ENCODE measurements at regions not wholly inside any gene's neighbourhood (a gene's known extent, or its start where the extent isn't known, plus 50 kb on each side); places are given as distances from the start of the nearest gene placed in this dataset.
"Not testable (repeated sequence)": the region's sequence is repeated elsewhere in the genome, so short reads cannot be mapped to it uniquely, and the experiment has no call there.

DNA sequence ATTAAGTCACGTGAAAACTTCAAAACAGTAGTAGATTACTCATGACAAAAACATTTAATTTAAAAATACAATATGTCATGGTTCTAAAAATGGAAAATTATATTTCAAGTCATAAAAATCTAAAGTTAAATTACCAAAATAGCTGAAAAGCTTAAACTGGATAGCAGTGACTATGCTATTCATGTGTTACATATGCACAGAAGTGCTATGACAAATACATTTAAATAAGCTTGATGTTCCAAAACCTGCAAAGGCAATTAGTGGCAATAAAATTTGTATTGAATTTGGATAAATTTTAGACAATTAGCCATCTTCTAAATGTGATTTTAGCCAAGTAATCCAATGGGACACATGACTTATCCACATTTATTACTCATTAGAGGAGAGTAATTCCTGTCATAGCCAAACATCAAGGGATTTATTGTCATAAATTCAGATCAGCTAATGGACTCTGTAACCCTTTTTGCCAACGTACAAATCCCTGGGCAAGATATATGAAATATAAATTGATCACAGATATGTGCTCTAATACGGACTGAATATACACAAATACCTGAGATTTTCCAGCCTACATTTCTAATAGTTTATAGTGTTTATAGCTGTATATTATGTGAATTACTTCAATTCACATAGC, 419.4 kb downstream of the ISL1 start:
- no peak for DNase-seq (ENCODE audit: low read depth in 2 of 2)

DNA sequence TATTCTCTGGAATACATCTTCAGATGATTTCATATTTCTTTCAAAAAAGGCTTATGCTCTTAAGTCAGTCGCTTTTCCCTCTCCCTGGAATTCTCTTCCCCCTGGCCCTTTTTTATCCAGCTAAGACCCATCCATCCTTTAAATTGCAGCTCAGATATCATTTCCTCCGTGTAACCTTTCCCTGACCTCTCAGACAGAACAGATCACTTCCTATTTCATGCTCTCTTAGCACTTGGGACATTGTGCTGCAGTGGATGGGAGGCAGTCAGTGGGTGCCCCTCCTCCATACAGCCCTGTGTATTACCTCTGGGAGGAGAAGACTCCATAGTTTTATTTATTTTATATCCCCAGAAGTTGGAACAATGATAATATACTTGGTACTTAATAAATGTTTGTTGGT, 423.4 kb downstream of the ISL1 start:
- no peak for DNase-seq (ENCODE audit: low read depth in 2 of 2)

DNA sequence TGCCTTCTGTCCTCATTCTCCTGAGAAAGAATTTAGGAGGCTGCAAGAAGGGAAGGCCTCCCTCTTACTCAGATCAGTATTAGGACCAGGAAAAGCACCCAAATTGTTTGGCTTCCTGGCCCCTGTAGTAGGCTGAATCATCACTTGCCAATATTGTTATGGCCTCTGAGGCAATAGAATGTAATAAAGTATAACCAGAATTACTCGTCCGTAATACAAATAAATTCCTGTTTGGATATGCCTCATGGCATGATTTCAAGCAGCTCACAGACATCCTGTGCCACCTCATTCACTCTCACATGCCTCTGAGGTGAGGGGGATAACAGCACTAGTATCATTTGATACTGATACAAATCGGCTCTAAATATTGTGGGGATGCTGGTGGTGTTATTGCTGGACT, 427.3 kb downstream of the ISL1 start:
- DNase-seq (ENCODE audit: low read depth in 2 of 2), result peak in 1 of 2 donors; percentile 6

DNA sequence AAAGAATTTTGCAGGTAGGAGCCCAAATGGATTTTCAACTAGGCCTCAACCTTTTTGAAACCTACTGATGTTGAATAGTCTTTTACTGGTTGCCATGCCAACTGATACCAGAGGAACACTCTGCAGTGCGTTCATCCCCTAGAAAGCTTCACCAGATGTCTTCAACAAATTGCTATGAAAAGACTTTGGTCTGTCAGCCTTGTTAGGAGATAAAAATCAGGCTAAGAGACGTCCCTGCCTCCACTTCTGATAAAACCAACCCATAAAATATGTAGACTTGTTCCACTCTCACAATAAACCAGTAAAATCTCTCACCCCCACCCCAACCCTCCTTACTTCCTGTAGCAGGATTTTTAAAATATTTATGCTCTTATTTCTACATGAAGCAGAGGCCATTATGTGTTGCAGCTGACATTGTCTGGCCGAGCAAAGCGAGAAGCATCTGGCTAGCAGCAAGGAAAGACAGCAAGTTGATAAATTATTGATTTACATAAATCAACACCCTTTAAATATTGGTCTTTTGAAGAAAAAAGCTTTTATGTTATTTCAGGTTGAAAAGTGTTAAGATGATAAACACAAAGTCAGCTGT, 428.7 kb downstream of the ISL1 start:
- no peak for DNase-seq (ENCODE audit: low read depth in 2 of 2)

DNA sequence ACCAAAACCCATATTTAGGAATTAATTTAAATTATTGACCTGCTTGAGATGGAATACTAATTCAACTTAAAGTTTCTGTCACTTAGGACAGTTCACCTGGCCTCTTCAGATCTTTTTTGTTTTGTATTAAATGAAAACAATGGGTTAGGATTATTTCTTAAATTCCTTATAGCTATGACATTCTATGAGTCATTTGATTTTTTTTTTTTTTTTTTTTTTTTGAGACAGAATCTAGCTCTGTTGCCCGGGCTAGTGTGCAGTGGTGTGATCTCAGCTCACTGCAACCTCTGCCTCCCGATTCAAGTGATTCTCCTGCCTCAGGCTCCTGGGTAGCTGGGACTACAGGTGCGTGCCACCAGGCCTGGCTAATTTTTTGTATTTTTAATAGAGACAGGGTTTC, 431.6 kb downstream of the ISL1 start:
- DNase-seq (ENCODE audit: low read depth in 2 of 2), result not testable (repeated sequence)

DNA sequence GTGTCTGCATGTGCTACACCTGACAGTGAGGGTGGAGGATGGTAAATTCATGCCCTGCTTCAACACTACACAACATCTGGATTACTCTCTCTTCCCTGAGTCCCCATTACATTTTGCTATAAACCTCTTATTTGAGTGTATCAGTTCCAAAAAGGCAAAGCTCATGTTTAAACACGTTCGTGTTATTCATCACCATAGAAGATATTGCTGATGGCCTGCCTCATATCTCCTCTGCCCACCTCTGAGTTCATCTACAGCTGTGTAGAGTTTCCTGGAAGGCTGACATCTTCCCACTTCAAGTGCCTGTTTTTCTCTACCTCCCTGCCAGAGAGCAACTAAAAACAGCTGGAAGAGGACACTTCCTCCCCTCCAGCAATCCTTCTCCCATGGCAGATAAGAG, 433.2 kb downstream of the ISL1 start:
- no peak for DNase-seq (ENCODE audit: low read depth in 2 of 2)

DNA sequence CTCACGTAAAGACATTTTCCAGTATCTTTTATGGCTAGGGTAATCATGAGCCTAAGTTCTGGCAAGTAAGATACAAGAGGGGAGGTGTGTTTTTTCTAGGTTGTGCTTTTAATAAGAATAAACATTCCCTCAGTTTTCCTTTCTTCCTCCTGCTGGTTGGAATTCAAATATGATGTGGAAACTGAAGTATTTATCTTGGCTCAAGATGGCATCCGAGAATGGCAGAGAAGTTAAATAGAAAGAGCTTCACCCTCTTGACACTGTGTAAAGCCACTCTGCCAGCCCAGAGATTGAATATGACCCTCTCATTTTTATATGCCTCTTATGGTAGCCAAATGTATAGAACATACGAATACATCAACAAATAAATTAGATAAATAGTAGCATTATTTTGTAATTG, 438.4 kb downstream of the ISL1 start:
- DNase-seq (ENCODE audit: low read depth in 2 of 2), result no peak

DNA sequence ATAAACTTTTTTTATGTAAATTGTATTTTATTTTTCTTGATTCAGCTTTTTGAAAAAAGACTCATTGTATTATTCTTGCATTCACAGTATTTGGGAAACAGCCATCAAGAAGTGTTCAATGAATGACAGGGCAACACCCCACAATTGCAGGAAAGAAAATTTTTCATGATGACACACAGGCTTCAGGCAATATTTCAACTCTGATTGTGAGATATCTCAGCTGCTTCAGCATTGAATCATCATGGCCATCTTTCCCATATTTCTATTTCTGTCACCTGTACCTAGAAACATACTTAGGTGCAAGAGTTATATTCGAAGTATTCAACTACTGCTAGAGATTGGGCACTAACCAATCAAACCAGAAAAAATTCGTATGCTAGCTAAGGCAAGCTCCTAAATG, 446.0 kb downstream of the ISL1 start:
- no peak for DNase-seq (ENCODE audit: low read depth in 2 of 2)

DNA sequence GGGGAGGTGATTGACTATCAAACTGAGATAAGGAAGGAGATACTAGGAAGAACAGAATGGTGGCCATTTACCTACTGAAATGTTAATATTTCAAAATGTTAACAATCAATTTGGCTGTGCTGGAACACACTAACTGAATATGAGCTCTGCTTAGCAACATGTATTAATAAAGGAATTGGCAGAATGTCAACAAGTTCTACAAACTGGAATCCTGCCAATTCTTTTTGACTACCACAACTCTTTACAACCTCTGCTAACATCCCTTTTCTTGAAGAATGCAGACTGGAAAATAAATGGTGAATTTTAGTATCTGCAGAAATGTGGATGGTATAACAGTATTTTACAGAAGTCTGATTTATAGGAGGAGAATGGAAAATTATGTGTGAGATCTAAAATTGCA, 446.4 kb downstream of the ISL1 start:
- DNase-seq (ENCODE audit: low read depth in 2 of 2), result no peak

DNA sequence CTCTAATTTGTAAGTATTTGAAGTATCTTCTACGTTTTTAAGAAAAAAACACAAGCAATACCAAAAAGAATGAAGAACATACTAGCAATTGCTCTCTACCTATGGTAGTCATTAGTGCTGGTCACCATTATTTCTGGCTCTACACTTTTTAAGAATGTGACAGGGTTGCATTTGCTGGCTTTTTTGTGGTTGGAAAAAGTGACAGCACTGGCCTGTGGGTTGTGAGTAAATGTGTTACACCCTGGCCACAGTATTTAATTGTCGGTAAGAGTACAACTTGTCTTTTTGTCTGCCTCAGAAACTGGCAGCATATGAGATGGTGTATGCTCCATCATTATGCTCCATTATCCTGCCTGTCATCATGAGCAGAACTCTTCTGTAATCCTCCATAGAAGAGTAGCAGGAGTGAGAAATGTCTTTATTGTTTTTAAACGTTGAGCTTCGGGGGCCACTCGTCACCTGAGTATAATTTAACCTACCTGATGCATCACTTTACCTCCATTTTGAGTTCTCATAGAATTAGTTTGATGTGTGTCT, 449.8 kb downstream of the ISL1 start:
- DNase-seq (ENCODE audit: low read depth in 2 of 2), result no peak

DNA sequence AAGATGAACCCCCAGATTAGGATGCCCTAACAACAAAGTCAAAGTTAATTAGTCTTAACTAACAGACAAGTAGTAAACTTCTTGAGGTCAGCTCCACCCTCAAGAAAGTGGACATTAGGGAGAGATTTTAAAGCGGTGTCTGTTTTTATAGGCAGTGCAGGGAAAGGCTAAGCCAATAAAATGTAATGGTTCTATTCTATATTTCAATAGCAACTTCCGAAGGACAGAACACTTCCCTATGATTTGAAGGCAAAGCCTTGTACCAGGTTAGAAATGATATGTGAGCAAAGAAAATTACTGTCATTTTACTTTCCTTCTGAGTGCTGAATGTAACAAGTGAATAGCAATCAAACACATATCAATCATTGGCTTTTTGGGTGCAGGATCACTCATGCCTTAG, 455.2 kb downstream of the ISL1 start:
- no peak for DNase-seq (ENCODE audit: low read depth in 2 of 2)

DNA sequence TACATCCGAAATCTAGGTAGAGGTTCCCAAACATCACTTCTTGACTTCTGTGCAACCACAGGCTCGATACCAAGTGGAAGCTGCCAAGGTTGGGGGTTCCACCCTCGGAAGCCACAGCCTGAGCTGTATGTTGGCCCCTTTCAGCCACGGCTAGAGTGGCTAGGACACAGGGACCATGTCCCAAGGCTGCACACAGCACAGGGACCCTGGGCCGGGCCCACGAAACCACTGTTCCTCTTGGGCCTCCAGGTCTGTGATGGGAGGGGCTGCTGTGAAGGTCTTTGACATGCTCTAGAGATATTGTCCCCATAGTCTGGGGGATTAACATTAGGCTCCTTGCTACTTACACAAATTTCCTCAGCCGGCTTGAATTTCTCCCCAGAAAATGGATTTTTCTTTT, 460.6 kb downstream of the ISL1 start:
- no peak for DNase-seq (ENCODE audit: low read depth in 2 of 2)

DNA sequence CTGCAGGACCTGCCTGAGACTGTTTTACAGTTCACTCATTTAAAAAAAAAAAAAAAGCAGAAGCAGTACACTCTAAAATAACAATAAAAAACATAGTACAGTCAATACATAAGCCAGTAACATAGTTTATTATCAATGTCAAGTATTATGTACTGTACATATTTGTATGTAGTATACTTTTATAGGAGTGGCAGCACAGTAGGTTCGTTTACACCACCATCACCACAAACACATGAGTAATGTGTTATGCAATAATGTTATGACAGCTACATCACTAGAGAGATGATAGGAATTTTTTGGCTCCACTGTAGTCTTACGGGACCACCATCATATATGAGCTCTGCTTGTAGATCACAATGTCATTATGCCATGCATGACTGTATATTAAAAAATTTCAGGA, 462.8 kb downstream of the ISL1 start:
- DNase-seq (ENCODE audit: low read depth in 2 of 2), result no peak

DNA sequence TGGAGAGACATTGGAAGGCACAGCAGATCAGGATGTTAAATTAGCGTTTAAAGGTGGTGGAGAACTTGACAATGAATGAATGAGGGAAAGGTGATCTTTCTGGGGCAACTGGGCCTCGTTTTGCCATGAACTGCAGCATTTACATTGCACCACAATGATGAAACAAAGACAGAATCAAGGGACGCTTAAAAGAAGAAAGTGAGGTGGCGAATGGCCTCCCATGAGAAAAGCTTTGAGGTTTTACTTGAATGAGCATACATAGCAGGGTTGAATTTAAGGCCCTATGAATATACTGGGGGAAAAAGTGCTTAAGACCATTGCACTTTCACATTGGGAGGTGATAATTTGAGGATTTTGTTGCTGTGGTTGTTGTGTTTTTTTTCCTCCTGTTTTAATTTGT, 476.4 kb downstream of the ISL1 start:
- no peak for DNase-seq (ENCODE audit: low read depth in 2 of 2)

DNA sequence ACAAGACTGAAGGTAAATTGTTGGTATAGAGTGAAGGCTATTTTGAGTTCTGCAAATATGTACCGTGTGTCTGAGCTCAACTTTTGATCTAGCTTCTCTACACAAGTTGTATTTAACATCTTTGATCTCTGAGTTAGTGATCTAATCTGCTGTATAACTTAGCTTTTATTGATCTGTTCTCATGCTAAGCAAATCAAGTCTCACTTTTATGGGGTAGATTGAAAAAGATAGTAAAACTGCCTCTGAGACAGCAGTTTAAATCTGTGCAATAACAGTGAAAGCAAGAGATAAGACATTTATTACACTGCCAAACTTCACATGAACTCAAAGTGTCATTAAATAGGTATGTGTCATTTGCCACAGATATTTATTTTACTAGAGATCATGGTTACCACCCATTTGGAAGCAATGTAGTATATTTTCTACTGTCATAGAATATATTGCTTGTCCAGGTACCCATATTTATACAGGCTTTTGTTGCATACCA, 477.3 kb downstream of the ISL1 start:
- no peak for DNase-seq (ENCODE audit: low read depth in 2 of 2)

DNA sequence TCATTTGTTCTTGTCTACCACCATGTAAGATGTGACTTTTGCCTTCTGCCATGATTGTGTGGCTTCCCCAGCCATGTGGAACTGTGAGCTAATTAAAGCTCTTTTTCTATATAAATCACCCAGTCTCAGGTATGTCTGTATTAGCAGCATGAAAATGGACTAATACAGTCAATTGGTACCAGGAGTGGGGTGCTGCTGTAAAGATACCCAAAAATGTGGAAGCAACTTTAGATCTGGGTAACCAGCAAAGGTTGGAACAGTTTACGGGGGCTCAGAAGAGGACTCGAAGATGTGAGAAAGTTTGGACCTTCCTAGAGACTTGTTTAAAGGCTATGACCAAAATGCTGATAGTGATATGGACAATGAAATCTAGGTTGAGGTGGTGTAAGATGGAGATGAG, 488.9 kb downstream of the ISL1 start:
- no peak for DNase-seq (ENCODE audit: low read depth in 2 of 2)

DNA sequence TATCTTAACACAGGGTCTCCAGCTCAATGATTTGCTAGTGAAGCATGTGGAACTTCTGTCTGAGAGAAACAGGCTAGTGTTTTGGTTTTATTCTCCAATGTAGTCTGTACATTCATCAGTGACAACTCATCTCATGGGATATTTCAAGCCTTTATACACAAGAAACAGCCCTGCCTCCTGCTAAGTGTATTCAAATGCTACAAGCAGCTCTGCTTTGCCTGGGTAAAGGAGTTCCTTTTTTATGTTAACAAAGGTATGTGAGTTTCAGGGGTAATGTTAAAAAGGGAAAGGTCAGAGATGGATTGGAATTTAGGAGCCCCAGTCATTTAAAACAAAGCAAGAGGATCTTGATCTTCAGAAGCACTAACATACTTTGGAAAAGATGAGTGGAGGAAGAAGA, 498.7 kb downstream of the ISL1 start:
- DNase-seq (ENCODE audit: low read depth in 2 of 2), result no peak

DNA sequence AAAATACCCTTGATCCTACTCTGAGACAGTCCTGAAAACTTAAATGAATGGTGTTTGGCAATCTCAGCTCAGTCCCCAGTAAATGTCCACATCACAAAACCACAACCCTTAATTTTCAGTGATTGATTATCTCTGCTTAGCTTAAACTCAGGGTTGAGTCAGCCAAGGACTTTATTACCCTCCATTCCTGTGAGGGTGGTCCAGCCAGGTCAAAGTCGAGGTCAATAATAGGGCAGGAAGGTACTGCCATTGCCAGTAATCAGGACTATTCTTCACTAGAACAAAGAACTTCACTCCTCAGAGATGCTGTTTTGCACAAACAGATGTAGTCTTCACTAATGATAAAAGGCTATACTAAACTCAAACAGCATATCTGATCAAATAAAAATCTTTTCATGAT, 499.4 kb downstream of the ISL1 start:
- DNase-seq (ENCODE audit: low read depth in 2 of 2), result no peak

DNA sequence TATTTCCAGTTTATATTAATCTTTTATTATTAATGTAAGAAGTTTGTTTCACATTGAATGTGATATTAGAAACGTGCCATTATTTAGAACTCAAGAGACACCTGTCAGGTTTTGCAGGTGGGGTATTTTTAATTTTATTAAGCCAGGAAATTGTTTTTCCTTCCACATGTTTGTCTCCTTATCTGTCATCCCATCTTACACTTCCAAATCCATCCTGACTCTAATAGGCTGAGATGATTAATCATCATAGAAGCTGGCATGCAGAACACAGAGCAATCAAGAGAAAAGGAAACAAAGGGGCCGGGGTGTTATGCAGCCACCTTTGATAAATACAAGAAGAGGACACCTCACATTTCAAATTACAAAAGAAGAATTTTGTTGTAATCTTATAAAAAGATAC, 506.5 kb downstream of the ISL1 start:
- DNase-seq (ENCODE audit: low read depth in 2 of 2), result no peak

DNA sequence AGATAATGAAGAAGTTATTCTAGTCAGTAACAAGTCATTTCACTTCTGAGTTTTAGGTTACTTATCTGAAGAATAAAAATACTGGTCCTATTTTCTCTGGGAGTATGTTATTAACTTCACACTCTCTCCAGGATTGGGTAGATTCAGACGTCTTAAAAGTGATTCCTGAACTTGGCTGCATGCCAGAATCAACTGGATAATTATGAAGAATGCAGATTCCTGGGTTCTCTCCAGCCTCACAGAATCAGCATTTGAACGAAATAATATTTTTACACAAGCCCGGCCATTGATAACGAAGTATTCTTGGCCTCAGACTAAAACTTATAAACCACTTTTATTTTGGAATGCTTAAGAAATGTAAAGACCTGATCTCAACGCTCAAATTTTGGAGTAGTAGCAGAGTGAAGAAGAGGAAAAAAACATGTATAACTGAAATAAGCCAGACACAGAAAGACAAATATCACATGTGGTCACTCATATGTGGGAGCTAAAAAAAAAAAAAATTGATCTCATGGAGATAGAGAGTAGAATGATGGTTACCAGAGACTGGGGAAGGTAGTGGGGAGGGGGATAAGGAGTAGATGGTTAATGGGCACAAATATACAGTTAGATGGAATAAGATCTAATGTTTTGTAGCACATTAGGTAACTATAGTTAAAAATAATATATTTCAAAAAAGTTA, 507.3 kb downstream of the ISL1 start:
- no peak for DNase-seq (ENCODE audit: low read depth in 2 of 2)

DNA sequence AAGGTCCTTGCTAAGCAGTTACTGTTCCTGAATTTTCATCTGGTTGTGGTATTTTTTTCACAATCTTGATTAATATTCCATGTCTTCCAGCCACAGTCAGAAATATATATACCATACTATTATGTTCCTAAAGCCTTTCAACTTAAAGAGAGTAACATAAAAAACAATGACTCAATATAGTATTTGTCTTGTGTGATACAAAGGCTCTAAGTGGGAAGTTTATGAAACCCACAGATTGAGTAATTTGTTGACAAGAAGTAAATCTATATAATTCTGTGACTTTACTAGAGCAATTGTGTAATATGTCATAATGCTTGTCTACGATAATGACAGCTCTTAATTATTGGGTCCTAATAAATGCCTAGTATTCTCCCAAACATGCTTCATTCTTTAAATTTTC, 509.4 kb downstream of the ISL1 start:
- DNase-seq (ENCODE audit: low read depth in 2 of 2), result no peak

DNA sequence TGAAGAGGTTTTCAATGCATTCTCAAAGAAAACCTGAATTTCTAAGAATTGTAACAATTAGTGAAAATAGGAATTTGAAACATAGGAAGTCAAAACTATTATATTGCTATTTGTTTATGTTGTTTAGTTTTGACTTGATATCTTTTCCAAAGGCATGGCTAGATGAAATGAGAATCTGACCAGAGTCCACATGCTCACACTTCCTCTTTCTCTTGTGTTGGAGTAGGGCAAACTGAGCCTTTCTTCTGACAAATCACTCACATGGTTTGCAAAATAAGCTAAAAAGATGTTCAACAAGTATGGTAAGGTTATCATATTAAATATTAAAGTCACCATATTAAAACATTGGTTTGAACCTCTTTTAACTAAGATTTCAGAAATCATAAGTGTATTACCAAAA, 512.6 kb downstream of the ISL1 start:
- no peak for DNase-seq (ENCODE audit: low read depth in 2 of 2)

DNA sequence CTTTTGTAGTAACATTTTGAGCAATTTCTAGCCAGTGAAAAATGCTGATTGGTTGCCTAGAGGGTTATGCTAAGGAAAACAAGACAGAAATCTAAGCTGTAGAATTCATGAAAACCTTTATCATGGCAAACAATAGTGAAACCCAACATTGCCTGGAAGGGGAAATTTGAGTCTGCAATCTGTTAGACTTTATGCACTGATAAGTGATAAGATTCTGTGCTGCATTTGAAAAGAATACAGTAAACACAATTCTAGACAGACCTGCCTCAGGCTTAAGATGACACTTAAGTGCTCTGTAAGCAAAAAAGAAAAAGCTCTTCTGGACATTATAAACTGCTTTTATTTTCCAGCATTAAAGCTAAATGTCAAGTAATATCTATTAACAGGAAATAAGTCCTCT, 519.3 kb downstream of the ISL1 start:
- no peak for DNase-seq (ENCODE audit: low read depth in 2 of 2)
